ENCODE measurements at regions not wholly inside any gene's neighbourhood (a gene's known extent, or its start where the extent isn't known, plus 50 kb on each side); places are given as distances from the start of the nearest gene placed in this dataset.

- Histone ChIP-seq H3K4me3 (no peak overlapping the region), H3K27me3 (ENCODE audit: control insufficient read depth in 3 of 3, insufficient read depth in 3 of 3, low read length in 2 of 3) (no peaks in the 10 kb centered on the region), H3K4me1 (ENCODE audit: control insufficient read depth in 5 of 5, insufficient read depth in 5 of 5, low read length in 5 of 5) (peaks cover 0 to 2% (median 0%) of the 10 kb centered on the region in 5 donors), H3K36me3 (ENCODE audit: control insufficient read depth in 4 of 4, insufficient read depth in 4 of 4, low read length in 4 of 4) (no peaks in the 10 kb centered on the region), H3K27ac (ENCODE audit: low read depth in 1 of 2, low read length in 1 of 2) (no peak overlapping the region), H3K9me3 (ENCODE audit: control insufficient read depth in 4 of 4, insufficient read depth in 3 of 4, low read length in 3 of 4) (no peaks in the 10 kb centered on the region), H3K9ac (ENCODE audit: insufficient read depth in 1 of 2, low read length in 2 of 2) (no peak overlapping the region)
- no peak for ATAC-seq (ENCODE audit: insufficient read depth, low FRiP score)
- no peak for TF ChIP-seq CTCF (IDR thresholded peaks at IDR 0.05; ENCODE audit: control extremely low read depth, extremely low read depth)
- no peak for DNase-seq
- WGBS, 2 donors = 65 to 81% methylated on average over 1 of the region's 1 CpG
Measured at GRCh38 chr7:120021085-120021484, 251.9 kb upstream of the KCND2 start.

- no peak overlapping the region for H3K9ac ChIP-seq (ENCODE audit: insufficient read depth in 1 of 2, low read length in 2 of 2)
- WGBS, 2 donors = 75 to 81% methylated on average over 4 of the region's 4 CpGs
- TF ChIP-seq CTCF (IDR thresholded peaks at IDR 0.05; ENCODE audit: control extremely low read depth, extremely low read depth) = no peak
- no peaks in the 10 kb centered on the region for H3K9me3 ChIP-seq (ENCODE audit: control insufficient read depth in 4 of 4, insufficient read depth in 3 of 4, low read length in 3 of 4)
- DNase-seq (peak in 2 of 3 donors; percentile 18 to 31), ATAC-seq (ENCODE audit: insufficient read depth, low FRiP score) (no peak)
- no peaks in the 10 kb centered on the region for H3K27me3 ChIP-seq (ENCODE audit: control insufficient read depth in 3 of 3, insufficient read depth in 3 of 3, low read length in 2 of 3)
- no peaks in the 10 kb centered on the region for H3K36me3 ChIP-seq (ENCODE audit: control insufficient read depth in 4 of 4, insufficient read depth in 4 of 4, low read length in 4 of 4)
- no peak overlapping the region for H3K4me3 ChIP-seq
- no peak overlapping the region for H3K27ac ChIP-seq (ENCODE audit: low read depth in 1 of 2, low read length in 1 of 2)
- H3K4me1 ChIP-seq (ENCODE audit: control insufficient read depth in 5 of 5, insufficient read depth in 5 of 5, low read length in 5 of 5) = peaks cover 0 to 2% (median 0%) of the 10 kb centered on the region in 5 donors
Measured at GRCh38 chr7:120023494-120024167, 249.3 kb upstream of the KCND2 start.

- 71 to 82% methylated on average over 4 of the region's 4 CpGs for WGBS, 2 donors
- ATAC-seq (ENCODE audit: insufficient read depth, low FRiP score) = no peak
Measured at GRCh38 chr7:120028636-120029035, 244.3 kb upstream of the KCND2 start.

More at GRCh38 chr7:120028636-120029035, 244.3 kb upstream of the KCND2 start:
- Histone ChIP-seq H3K27ac (ENCODE audit: low read depth in 1 of 2, low read length in 1 of 2) (no peak overlapping the region), H3K4me1 (ENCODE audit: control insufficient read depth in 5 of 5, insufficient read depth in 5 of 5, low read length in 5 of 5) (peaks cover 0 to under 1% (median 0%) of the 10 kb centered on the region in 5 donors), H3K9me3 (ENCODE audit: control insufficient read depth in 4 of 4, insufficient read depth in 3 of 4, low read length in 3 of 4) (no peaks in the 10 kb centered on the region), H3K4me3 (no peak overlapping the region), H3K9ac (ENCODE audit: insufficient read depth in 1 of 2, low read length in 2 of 2) (no peak overlapping the region), H3K27me3 (ENCODE audit: control insufficient read depth in 3 of 3, insufficient read depth in 3 of 3, low read length in 2 of 3) (no peaks in the 10 kb centered on the region), H3K36me3 (ENCODE audit: control insufficient read depth in 4 of 4, insufficient read depth in 4 of 4, low read length in 4 of 4) (no peaks in the 10 kb centered on the region)
- DNase-seq = peak in 1 of 3 donors; percentile 9
- TF ChIP-seq CTCF (IDR thresholded peaks at IDR 0.05; ENCODE audit: control extremely low read depth, extremely low read depth) = no peak
